GM21737 (cell line): ENCODE measurements at regions not wholly inside any gene's neighbourhood (a gene's known extent, or its start where the extent isn't known, plus 50 kb on each side); places are given as distances from the start of the nearest gene placed in this dataset.

Experiments
- ATAC-seq: cut with Tn5 transposase; IDR thresholded peaks from one replicate; pipeline ENCODE4 v1.9.1; 2021; ENCODE audit warnings: mild to moderate bottlenecking, moderate library complexity; ENCODE audit not compliant: unreplicated experiment

GRCh38 chr1:199264911-199265310 lies 626.1 kb downstream of the PTPRC start:
- ATAC-seq = no peak

- ATAC-seq = no peak
Measured at GRCh38 chr1:199265319-199265718, 626.5 kb downstream of the PTPRC start.

GRCh38 chr1:199269241-199269640 lies 630.4 kb downstream of the PTPRC start:
- no peak for ATAC-seq

GRCh38 chr1:199272139-199272544 lies 633.3 kb downstream of the PTPRC start:
- ATAC-seq = no peak

- peak; percentile 69 for ATAC-seq
Measured at GRCh38 chr1:199272628-199273086, 633.8 kb downstream of the PTPRC start.

GRCh38 chr1:199273837-199274379 lies 635.1 kb downstream of the PTPRC start:
- no peak for ATAC-seq

GRCh38 chr1:199279067-199279466 lies 640.2 kb downstream of the PTPRC start:
- ATAC-seq = no peak

- no peak for ATAC-seq
Measured at GRCh38 chr1:199279872-199280645, 641.2 kb downstream of the PTPRC start.

- ATAC-seq = no peak
Measured at GRCh38 chr1:199282751-199283305, 644.0 kb downstream of the PTPRC start.

- ATAC-seq = no peak
Measured at GRCh38 chr1:199283794-199284193, 645.0 kb downstream of the PTPRC start.

- no peak for ATAC-seq
Measured at GRCh38 chr1:199287206-199287605, 648.4 kb downstream of the PTPRC start.

GRCh38 chr1:199287647-199288046 lies 648.8 kb downstream of the PTPRC start:
- ATAC-seq = no peak

- no peak for ATAC-seq
Measured at GRCh38 chr1:199290186-199290585, 651.3 kb downstream of the PTPRC start.

GRCh38 chr1:199291022-199291740 lies 652.3 kb downstream of the PTPRC start:
- no peak for ATAC-seq

- no peak for ATAC-seq
Measured at GRCh38 chr1:199292896-199293295, 654.1 kb downstream of the PTPRC start.

- ATAC-seq = no peak
Measured at GRCh38 chr1:199295107-199295506, 656.3 kb downstream of the PTPRC start.

GRCh38 chr1:199297174-199297573 lies 658.3 kb downstream of the PTPRC start:
- ATAC-seq = no peak

- no peak for ATAC-seq
Measured at GRCh38 chr1:199297887-199298286, 659.0 kb downstream of the PTPRC start.

GRCh38 chr1:199298825-199299224 lies 660.0 kb downstream of the PTPRC start:
- ATAC-seq = no peak

- ATAC-seq = no peak
Measured at GRCh38 chr1:199301472-199302217, 662.8 kb downstream of the PTPRC start.

GRCh38 chr1:199302554-199302953 lies 663.7 kb downstream of the PTPRC start:
- no peak for ATAC-seq
